ENCODE measurements at regions not wholly inside any gene's neighbourhood (a gene's known extent, or its start where the extent isn't known, plus 50 kb on each side); places are given as distances from the start of the nearest gene placed in this dataset.

DNA sequence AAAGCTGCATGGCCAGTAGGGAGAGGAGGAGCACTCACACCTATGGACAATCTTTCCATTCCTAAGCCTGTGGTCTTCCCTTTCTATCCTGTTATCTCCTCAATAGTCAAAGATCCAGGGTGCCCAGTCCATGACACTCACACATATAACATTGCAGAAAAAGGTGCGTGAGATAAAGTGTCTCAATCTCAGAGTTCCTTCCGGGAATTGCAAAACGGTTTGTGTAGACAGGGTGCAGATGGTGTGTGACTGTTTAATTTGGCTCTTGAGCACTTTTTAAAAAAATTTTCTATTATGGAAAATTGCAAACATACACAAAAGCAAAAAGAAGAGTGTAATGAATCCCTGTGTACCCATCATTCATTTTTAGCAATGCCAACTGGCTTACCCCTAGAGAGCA lies 1493.6 kb downstream of the AACS start:
- TF ChIP-seq, protein P1, sequence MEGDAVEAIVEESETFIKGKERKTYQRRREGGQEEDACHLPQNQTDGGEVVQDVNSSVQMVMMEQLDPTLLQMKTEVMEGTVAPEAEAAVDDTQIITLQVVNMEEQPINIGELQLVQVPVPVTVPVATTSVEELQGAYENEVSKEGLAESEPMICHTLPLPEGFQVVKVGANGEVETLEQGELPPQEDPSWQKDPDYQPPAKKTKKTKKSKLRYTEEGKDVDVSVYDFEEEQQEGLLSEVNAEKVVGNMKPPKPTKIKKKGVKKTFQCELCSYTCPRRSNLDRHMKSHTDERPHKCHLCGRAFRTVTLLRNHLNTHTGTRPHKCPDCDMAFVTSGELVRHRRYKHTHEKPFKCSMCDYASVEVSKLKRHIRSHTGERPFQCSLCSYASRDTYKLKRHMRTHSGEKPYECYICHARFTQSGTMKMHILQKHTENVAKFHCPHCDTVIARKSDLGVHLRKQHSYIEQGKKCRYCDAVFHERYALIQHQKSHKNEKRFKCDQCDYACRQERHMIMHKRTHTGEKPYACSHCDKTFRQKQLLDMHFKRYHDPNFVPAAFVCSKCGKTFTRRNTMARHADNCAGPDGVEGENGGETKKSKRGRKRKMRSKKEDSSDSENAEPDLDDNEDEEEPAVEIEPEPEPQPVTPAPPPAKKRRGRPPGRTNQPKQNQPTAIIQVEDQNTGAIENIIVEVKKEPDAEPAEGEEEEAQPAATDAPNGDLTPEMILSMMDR (IDR thresholded peaks at IDR 0.05; ENCODE audit: low read depth, low read length): no peak
- TF ChIP-seq MAX (IDR thresholded peaks at IDR 0.05; ENCODE audit: low read depth, low read length) (no peak), POLR2A (IDR thresholded peaks at IDR 0.05; ENCODE audit: extremely low read depth, insufficient read length) (no peak)
